Ovary (tissue), 3 donors: ENCODE measurements at regions not wholly inside any gene's neighbourhood (a gene's known extent, or its start where the extent isn't known, plus 50 kb on each side); places are given as distances from the start of the nearest gene placed in this dataset.

ENCODE experiments used
- CTCF ChIP-seq, 3 donors: fragments of 450-650 bp in 2 of 3; fragments of 200-600 bp in 1 of 3; IDR thresholded peaks; one replicate each; pipeline versions ENCODE4 v1.5.1 to v1.8.0; 2016 to 2022; ENCODE audit warnings: antibody characterized with exemption in 3 of 3, mild to moderate bottlenecking in 1 of 3
- EP300 ChIP-seq: sonication (generic); formaldehyde crosslinking; IDR thresholded peaks from one replicate; pipeline ENCODE4 v1.6.1; 2017; ENCODE audit warnings: antibody characterized with exemption
- POLR2A ChIP-seq: fragments of 450-650 bp; IDR thresholded peaks from one replicate; pipeline ENCODE4 v1.6.1; 2017; ENCODE audit warnings: antibody characterized with exemption, mild to moderate bottlenecking, moderate library complexity
- donor health status: DM: no; HTN: no; CAD: no.

GRCh38 chr5:54741711-54742110 is 224.2 kb downstream of the SNX18 start:
- TF ChIP-seq CTCF (IDR thresholded peaks at IDR 0.05), result no peak
- no peak for TF ChIP-seq EP300
- no peak for TF ChIP-seq POLR2A
